ENCODE measurements at regions not wholly inside any gene's neighbourhood (a gene's known extent, or its start where the extent isn't known, plus 50 kb on each side); places are given as distances from the start of the nearest gene placed in this dataset.

- H2BK120ac ChIP-seq (ENCODE audit: low read depth, low read length): no peak overlapping the region
- H3K9me3 ChIP-seq (ENCODE audit: control insufficient read depth, low read length): no peaks in the 10 kb centered on the region
- H3K4me3 ChIP-seq (ENCODE audit: insufficient read depth in 1 of 2, low read depth in 1 of 2, low read length in 2 of 2): no peak overlapping the region
- no peak overlapping the region for H3K18ac ChIP-seq (ENCODE audit: low read depth in 1 of 2, low read length in 2 of 2)
- H3K14ac ChIP-seq (ENCODE audit: low read length in 2 of 2): no peak overlapping the region
- H4K8ac ChIP-seq (ENCODE audit: low read length): no peak overlapping the region
- H4K91ac ChIP-seq (ENCODE audit: low read length): no peak overlapping the region
- H3K79me1 ChIP-seq (replicated peaks; ENCODE audit: low read length, poor library complexity, severe bottlenecking): no peaks in the 10 kb centered on the region
- no peak overlapping the region for H2BK15ac ChIP-seq (ENCODE audit: low read depth, poor library complexity, severe bottlenecking)
- 35% methylated on average over 17 of the region's 20 CpGs for WGBS
- peak; percentile 12 for DNase-seq
- H2BK5ac ChIP-seq (ENCODE audit: low read depth, low read length, poor library complexity, severe bottlenecking): no peak overlapping the region
- no peak overlapping the region for H3K9ac ChIP-seq (ENCODE audit: low read length)
- no peaks in the 10 kb centered on the region for H3K36me3 ChIP-seq (ENCODE audit: control insufficient read depth in 1 of 2, insufficient read depth in 2 of 2, low read depth in 1 of 2, low read length in 2 of 2)
- H3K27me3 ChIP-seq (ENCODE audit: control insufficient read depth in 1 of 2, insufficient read depth in 1 of 2, low read length in 2 of 2): peaks cover 50 to 59% of the 10 kb centered on the region in 2 experiments
- H2AK5ac ChIP-seq (ENCODE audit: low read length, severe bottlenecking): no peak overlapping the region
- H3K23ac ChIP-seq (ENCODE audit: low read length in 2 of 2): no peak overlapping the region
- no peak overlapping the region for H3K4ac ChIP-seq (ENCODE audit: low read depth in 1 of 2, low read length in 2 of 2)
- H2BK12ac ChIP-seq (ENCODE audit: low read length in 2 of 2): no peak overlapping the region
- no peak overlapping the region for H3K4me2 ChIP-seq (ENCODE audit: low read length, poor library complexity, severe bottlenecking)
- H2AFZ ChIP-seq (ENCODE audit: low read depth, low read length): no peak overlapping the region
- peaks cover 18% of the 10 kb centered on the region for H3K4me1 ChIP-seq (ENCODE audit: control insufficient read depth, insufficient read depth, low read depth, low read length)
- H3K27ac ChIP-seq (ENCODE audit: low read length, poor library complexity, severe bottlenecking): no peak overlapping the region
Measured at GRCh38 chr3:127458696-127459604, 131.6 kb downstream of the TPRA1 start.

DNA sequence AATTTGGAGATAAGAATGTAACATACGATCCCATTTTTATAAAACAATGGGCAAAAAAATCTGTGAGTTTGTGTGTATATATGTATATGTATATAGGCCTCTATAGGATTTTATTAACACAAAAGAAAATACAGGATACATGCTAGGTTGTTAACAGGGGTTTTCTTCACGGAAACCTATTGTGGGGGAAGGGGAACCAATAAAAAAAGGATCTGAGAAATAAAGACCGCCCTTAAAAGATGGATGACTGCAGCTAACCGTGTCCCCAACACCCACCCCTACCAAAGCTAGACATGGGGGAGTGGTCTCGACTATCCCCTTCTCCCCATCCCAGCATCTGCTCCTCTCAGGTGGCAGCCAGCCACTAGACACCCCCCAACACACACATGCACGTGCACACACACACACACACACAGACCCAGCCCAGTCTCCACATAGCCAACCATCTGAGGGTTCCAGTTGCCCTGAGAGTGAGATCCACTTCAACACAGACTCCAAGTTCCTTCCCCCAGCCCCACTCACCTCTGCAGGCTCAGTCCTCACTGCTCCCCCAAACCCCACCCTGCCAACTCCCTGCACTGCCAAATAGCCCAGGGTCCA is 132.9 kb downstream of the TPRA1 start:
- H3K4me2 ChIP-seq (ENCODE audit: low read length, poor library complexity, severe bottlenecking): no peak overlapping the region
- H3K4ac ChIP-seq (ENCODE audit: low read depth in 1 of 2, low read length in 2 of 2): no peak overlapping the region
- H2BK5ac ChIP-seq (ENCODE audit: low read depth, low read length, poor library complexity, severe bottlenecking): no peak overlapping the region
- no peaks in the 10 kb centered on the region for H3K9me3 ChIP-seq (ENCODE audit: control insufficient read depth, low read length)
- H2BK15ac ChIP-seq (ENCODE audit: low read depth, poor library complexity, severe bottlenecking): no peak overlapping the region
- no peaks in the 10 kb centered on the region for H3K36me3 ChIP-seq (ENCODE audit: control insufficient read depth in 1 of 2, insufficient read depth in 2 of 2, low read depth in 1 of 2, low read length in 2 of 2)
- no peak overlapping the region for H3K23ac ChIP-seq (ENCODE audit: low read length in 2 of 2)
- H4K8ac ChIP-seq (ENCODE audit: low read length): no peak overlapping the region
- H2AFZ ChIP-seq (ENCODE audit: low read depth, low read length): no peak overlapping the region
- H3K4me3 ChIP-seq (ENCODE audit: insufficient read depth in 1 of 2, low read depth in 1 of 2, low read length in 2 of 2): peak overlapping the region in 1 of 2 experiments; percentile 34
- no peak overlapping the region for H3K9ac ChIP-seq (ENCODE audit: low read length)
- no peaks in the 10 kb centered on the region for H3K79me1 ChIP-seq (replicated peaks; ENCODE audit: low read length, poor library complexity, severe bottlenecking)
- no peak for DNase-seq
- peaks cover 63 to 72% of the 10 kb centered on the region in 2 experiments for H3K27me3 ChIP-seq (ENCODE audit: control insufficient read depth in 1 of 2, insufficient read depth in 1 of 2, low read length in 2 of 2)
- H3K4me1 ChIP-seq (ENCODE audit: control insufficient read depth, insufficient read depth, low read depth, low read length): peaks cover 18% of the 10 kb centered on the region
- no peak overlapping the region for H4K91ac ChIP-seq (ENCODE audit: low read length)
- no peak overlapping the region for H2BK120ac ChIP-seq (ENCODE audit: low read depth, low read length)
- H3K27ac ChIP-seq (ENCODE audit: low read length, poor library complexity, severe bottlenecking): no peak overlapping the region
- H2BK12ac ChIP-seq (ENCODE audit: low read length in 2 of 2): no peak overlapping the region
- no peak overlapping the region for H3K14ac ChIP-seq (ENCODE audit: low read length in 2 of 2)
- H2AK5ac ChIP-seq (ENCODE audit: low read length, severe bottlenecking): no peak overlapping the region
- H3K18ac ChIP-seq (ENCODE audit: low read depth in 1 of 2, low read length in 2 of 2): no peak overlapping the region
- 67% methylated on average over 5 of the region's 6 CpGs for WGBS

DNA sequence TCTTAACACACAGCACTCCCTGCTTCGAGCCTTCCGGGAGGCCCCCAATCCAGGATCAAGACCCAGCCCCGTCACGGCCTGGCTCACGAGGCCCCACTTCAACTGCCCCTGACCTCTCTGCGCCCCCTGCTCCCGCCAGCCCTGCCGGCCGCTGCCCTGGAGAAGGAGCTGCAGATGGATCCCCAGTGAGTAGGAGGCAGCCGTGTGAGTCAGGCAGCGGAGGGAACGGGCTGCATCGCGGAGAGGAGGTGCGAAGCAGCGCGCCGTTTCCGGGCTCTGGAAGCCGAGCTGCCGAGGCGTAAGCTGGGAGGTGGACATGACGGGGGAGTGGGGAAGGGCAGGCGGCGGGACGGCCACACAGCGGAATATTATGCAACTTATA is 133.4 kb downstream of the TPRA1 start:
- 0% methylated on average over 9 of the region's 27 CpGs for WGBS
- no peak overlapping the region for H2BK120ac ChIP-seq (ENCODE audit: low read depth, low read length)
- H3K23ac ChIP-seq (ENCODE audit: low read length in 2 of 2): no peak overlapping the region
- peak; percentile 46 for DNase-seq
- no peaks in the 10 kb centered on the region for H3K36me3 ChIP-seq (ENCODE audit: control insufficient read depth in 1 of 2, insufficient read depth in 2 of 2, low read depth in 1 of 2, low read length in 2 of 2)
- H3K9me3 ChIP-seq (ENCODE audit: control insufficient read depth, low read length): no peaks in the 10 kb centered on the region
- no peak overlapping the region for H4K91ac ChIP-seq (ENCODE audit: low read length)
- peak overlapping the region; percentile 89 for H3K4me2 ChIP-seq (ENCODE audit: low read length, poor library complexity, severe bottlenecking)
- H3K27ac ChIP-seq (ENCODE audit: low read length, poor library complexity, severe bottlenecking): no peak overlapping the region
- no peak overlapping the region for H2BK12ac ChIP-seq (ENCODE audit: low read length in 2 of 2)
- peak overlapping the region; percentile 26 for H3K9ac ChIP-seq (ENCODE audit: low read length)
- H2AK5ac ChIP-seq (ENCODE audit: low read length, severe bottlenecking): no peak overlapping the region
- peak overlapping the region; percentile 16 for H2BK15ac ChIP-seq (ENCODE audit: low read depth, poor library complexity, severe bottlenecking)
- no peak overlapping the region for H3K4ac ChIP-seq (ENCODE audit: low read depth in 1 of 2, low read length in 2 of 2)
- H3K4me3 ChIP-seq (ENCODE audit: insufficient read depth in 1 of 2, low read depth in 1 of 2, low read length in 2 of 2): peak overlapping the region in 1 of 2 experiments; percentile 71
- no peak overlapping the region for H4K8ac ChIP-seq (ENCODE audit: low read length)
- peaks cover 68 to 77% of the 10 kb centered on the region in 2 experiments for H3K27me3 ChIP-seq (ENCODE audit: control insufficient read depth in 1 of 2, insufficient read depth in 1 of 2, low read length in 2 of 2)
- H3K18ac ChIP-seq (ENCODE audit: low read depth in 1 of 2, low read length in 2 of 2): no peak overlapping the region
- no peak overlapping the region for H3K14ac ChIP-seq (ENCODE audit: low read length in 2 of 2)
- H2AFZ ChIP-seq (ENCODE audit: low read depth, low read length): no peak overlapping the region
- no peaks in the 10 kb centered on the region for H3K79me1 ChIP-seq (replicated peaks; ENCODE audit: low read length, poor library complexity, severe bottlenecking)
- H2BK5ac ChIP-seq (ENCODE audit: low read depth, low read length, poor library complexity, severe bottlenecking): no peak overlapping the region
- peaks cover 18% of the 10 kb centered on the region for H3K4me1 ChIP-seq (ENCODE audit: control insufficient read depth, insufficient read depth, low read depth, low read length)

- Histone ChIP-seq H2BK5ac (ENCODE audit: low read depth, low read length, poor library complexity, severe bottlenecking) (no peak overlapping the region), H3K9me3 (ENCODE audit: control insufficient read depth, low read length) (no peaks in the 10 kb centered on the region), H4K8ac (ENCODE audit: low read length) (no peak overlapping the region), H2AFZ (ENCODE audit: low read depth, low read length) (no peak overlapping the region), H3K23ac (ENCODE audit: low read length in 2 of 2) (no peak overlapping the region), H2BK15ac (ENCODE audit: low read depth, poor library complexity, severe bottlenecking) (no peak overlapping the region), H3K4ac (ENCODE audit: low read depth in 1 of 2, low read length in 2 of 2) (no peak overlapping the region), H3K27ac (ENCODE audit: low read length, poor library complexity, severe bottlenecking) (no peak overlapping the region), H2AK5ac (ENCODE audit: low read length, severe bottlenecking) (no peak overlapping the region), H3K18ac (ENCODE audit: low read depth in 1 of 2, low read length in 2 of 2) (no peak overlapping the region), H3K27me3 (ENCODE audit: control insufficient read depth in 1 of 2, insufficient read depth in 1 of 2, low read length in 2 of 2) (peaks cover 72 to 77% of the 10 kb centered on the region in 2 experiments), H3K79me1 (replicated peaks; ENCODE audit: low read length, poor library complexity, severe bottlenecking) (no peaks in the 10 kb centered on the region), H3K4me2 (ENCODE audit: low read length, poor library complexity, severe bottlenecking) (peak overlapping the region; percentile 89), H3K14ac (ENCODE audit: low read length in 2 of 2) (no peak overlapping the region), H2BK12ac (ENCODE audit: low read length in 2 of 2) (no peak overlapping the region), H3K4me3 (ENCODE audit: insufficient read depth in 1 of 2, low read depth in 1 of 2, low read length in 2 of 2) (peak overlapping the region; percentile 5 to 71), H3K9ac (ENCODE audit: low read length) (peak overlapping the region; percentile 26), H2BK120ac (ENCODE audit: low read depth, low read length) (no peak overlapping the region), H4K91ac (ENCODE audit: low read length) (no peak overlapping the region), H3K36me3 (ENCODE audit: control insufficient read depth in 1 of 2, insufficient read depth in 2 of 2, low read depth in 1 of 2, low read length in 2 of 2) (no peaks in the 10 kb centered on the region), H3K4me1 (ENCODE audit: control insufficient read depth, insufficient read depth, low read depth, low read length) (peaks cover 18% of the 10 kb centered on the region)
- 5% methylated on average over 21 of the region's 24 CpGs for WGBS
- DNase-seq: peak; percentile 53
Measured at GRCh38 chr3:127456471-127457093, 134.0 kb downstream of the TPRA1 start.
